Gastrocnemius medialis (tissue), 4 donors: ENCODE measurements at regions not wholly inside any gene's neighbourhood (a gene's known extent, or its start where the extent isn't known, plus 50 kb on each side); places are given as distances from the start of the nearest gene placed in this dataset.

Experiments used
- POLR2A ChIP-seq, 2 donors: fragments of 450-650 bp; IDR thresholded peaks; one replicate each; pipeline ENCODE4 v1.6.1; 2017; ENCODE audit warnings: antibody characterized with exemption in 2 of 2, mild to moderate bottlenecking in 2 of 2, moderate library complexity in 2 of 2
- TF ChIP-seq, protein P1 (sequence below), 5 experiments: fragments of 450-650 bp in 3 of 5; fragments of 200-600 bp in 2 of 5; sonication (generic) in 2 of 5; IDR thresholded peaks in 4 of 5; conservative IDR thresholded peaks in 1 of 5; 1 replicate in 4 of 5; 2 replicates in 1 of 5; pipeline ENCODE4 v1.5.1; 2016 to 2019; ENCODE audit warnings: antibody characterized with exemption in 5 of 5, mild to moderate bottlenecking in 3 of 5, moderate library complexity in 3 of 5

DNA sequence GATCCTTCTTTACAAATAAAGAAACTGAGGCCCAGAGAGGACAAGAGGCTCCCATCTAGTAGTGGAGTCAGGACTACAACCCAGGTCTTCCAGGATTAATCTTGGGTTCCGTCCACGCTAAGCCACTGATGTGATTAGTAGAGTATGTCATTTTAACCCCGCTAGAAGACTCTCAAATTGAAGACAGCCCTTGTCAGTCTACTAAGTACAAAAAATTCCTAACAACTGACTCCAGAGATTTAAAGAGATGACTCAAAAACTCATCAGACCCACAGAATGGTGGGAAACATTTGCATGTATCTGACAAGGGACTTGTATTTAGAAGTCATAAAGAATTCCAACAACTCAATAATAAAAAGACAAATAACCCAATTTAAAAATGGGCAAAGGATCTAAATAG, 145.3 kb downstream of the CNTN3 start:
- TF ChIP-seq, protein P1, sequence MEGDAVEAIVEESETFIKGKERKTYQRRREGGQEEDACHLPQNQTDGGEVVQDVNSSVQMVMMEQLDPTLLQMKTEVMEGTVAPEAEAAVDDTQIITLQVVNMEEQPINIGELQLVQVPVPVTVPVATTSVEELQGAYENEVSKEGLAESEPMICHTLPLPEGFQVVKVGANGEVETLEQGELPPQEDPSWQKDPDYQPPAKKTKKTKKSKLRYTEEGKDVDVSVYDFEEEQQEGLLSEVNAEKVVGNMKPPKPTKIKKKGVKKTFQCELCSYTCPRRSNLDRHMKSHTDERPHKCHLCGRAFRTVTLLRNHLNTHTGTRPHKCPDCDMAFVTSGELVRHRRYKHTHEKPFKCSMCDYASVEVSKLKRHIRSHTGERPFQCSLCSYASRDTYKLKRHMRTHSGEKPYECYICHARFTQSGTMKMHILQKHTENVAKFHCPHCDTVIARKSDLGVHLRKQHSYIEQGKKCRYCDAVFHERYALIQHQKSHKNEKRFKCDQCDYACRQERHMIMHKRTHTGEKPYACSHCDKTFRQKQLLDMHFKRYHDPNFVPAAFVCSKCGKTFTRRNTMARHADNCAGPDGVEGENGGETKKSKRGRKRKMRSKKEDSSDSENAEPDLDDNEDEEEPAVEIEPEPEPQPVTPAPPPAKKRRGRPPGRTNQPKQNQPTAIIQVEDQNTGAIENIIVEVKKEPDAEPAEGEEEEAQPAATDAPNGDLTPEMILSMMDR (IDR thresholded peaks at IDR 0.05 in 4 of 5, conservative IDR thresholded peaks at IDR 0.05 in 1 of 5): no peak
- TF ChIP-seq POLR2A (IDR thresholded peaks at IDR 0.05): no peak
